ENCODE measurements at regions not wholly inside any gene's neighbourhood (a gene's known extent, or its start where the extent isn't known, plus 50 kb on each side); places are given as distances from the start of the nearest gene placed in this dataset.

DNA sequence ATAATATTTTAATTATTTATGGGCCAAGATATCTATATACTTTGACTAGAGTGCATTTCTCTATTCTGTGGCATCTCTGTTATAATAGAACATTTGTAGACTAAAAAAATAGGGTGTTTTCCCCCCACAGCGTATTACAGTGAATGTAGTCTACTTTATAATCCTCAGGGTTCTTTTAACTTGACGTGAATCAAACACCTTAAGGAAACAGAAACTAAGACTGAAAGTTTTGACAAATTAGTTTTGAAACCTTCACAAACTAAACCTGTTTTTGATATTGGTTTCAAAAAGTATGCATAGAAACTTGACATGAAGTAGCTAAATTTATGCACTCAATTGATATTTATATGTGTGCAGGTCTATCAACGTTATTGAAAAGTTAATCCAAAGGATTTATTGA lies 1963.1 kb upstream of the TENM3 start:
- no peak for DNase-seq (ENCODE audit: low read depth in 1 of 2, low spot score in 1 of 2)
- in situ Hi-C loops (cut with HindIII; ENCODE audit: low pct_unique_long_range_greater_than_20kb, low sequenced_read_pairs), result no loop called here

DNA sequence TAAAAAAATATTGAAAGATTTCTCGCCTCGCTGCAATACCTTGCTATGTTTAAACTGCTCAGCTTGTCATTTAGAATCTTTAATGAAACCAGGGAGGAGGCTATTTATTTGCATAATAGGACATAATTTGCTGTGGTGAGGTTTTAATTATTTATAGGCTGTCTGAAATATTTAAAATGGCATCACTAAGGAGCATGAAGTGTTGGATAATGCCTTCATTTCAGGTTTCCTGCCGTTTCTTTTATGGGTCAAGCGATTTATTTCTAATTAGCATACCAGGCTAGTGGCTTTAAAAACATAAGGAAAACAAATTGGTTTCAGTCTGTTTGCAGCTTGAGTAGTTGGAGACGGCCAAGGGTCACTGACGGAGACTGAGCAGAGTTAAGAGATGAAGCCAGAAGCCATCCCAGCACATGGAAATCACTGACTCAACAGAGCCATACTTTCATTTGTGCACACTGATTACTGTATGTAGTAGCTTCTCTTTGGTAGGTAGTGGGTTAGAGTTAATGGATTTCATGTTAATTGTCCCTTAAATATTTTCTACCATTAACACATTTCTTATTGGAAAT lies 1962.4 kb upstream of the TENM3 start:
- no peak for DNase-seq (ENCODE audit: low read depth in 1 of 2, low spot score in 1 of 2)
- in situ Hi-C loops (cut with HindIII; ENCODE audit: low pct_unique_long_range_greater_than_20kb, low sequenced_read_pairs), result no loop called here
- no peak for TF ChIP-seq JUND (IDR thresholded peaks at IDR 0.05; ENCODE audit: low read depth)

More for the DNA sequence above, 1963.1 kb upstream of the TENM3 start:
- TF ChIP-seq JUND (IDR thresholded peaks at IDR 0.05; ENCODE audit: low read depth), result no peak

DNA sequence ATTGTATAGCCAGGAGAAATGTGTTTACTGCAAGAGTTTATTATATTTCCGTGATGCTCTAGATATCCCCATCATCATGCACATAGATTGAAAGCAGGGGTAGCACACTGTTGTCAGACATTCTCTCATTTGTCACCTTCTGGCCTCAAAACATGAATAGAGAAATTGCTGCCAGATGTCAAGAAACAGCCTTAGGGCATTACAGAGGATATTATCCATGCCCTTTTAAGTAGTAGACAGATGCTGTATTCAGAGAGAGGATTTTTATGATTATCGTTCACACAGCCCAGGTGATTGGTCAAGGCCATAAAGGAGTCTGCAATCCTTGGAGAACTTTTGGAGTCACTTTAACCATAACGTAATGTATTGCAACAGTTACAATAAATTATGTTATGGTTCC lies 1961.5 kb upstream of the TENM3 start:
- in situ Hi-C loops (cut with HindIII; ENCODE audit: low pct_unique_long_range_greater_than_20kb, low sequenced_read_pairs), result no loop called here
- DNase-seq (ENCODE audit: low read depth in 1 of 2, low spot score in 1 of 2), result no peak
- TF ChIP-seq JUND (IDR thresholded peaks at IDR 0.05; ENCODE audit: low read depth), result no peak

DNA sequence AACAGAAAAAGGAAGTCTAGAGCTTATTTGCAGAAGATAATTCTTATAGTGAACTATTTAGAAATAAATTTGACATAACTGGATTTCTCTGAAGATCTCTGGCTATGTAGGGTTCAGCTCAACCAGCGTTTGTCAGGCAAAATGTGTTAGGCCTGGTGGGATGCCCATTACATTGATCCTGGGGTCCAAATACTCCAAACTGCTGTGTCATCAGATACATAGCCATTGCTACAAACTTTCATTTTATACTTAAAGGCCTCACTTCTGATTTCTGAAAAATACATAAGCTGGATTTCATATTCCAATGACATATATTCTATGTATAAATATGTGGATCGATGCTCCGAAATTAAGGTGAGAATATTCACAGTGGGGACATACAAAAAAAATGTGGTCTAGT lies 1958.9 kb upstream of the TENM3 start:
- no peak for TF ChIP-seq JUND (IDR thresholded peaks at IDR 0.05; ENCODE audit: low read depth)
- in situ Hi-C loops (cut with HindIII; ENCODE audit: low pct_unique_long_range_greater_than_20kb, low sequenced_read_pairs), result no loop called here
- no peak for DNase-seq (ENCODE audit: low read depth in 1 of 2, low spot score in 1 of 2)

DNA sequence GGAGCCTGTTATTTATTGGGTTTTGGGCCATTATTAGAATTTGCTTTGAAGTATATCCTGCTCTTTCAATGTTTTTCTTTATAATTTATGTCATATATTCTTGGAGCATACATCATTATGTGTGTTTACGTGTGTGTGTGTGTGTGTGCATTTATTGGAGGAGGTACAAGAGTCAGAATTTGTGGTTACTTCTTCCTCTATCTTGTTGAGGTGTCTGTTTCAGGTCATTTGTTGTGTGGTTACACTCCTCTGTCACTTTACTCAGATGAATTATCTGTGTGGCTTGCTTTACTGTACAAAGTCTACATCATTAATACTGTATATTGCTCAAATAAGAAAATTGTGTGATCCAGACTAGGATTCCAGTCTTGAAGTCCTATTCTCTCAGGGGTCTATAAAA lies 1957.4 kb upstream of the TENM3 start:
- DNase-seq (ENCODE audit: low read depth in 1 of 2, low spot score in 1 of 2), result no peak
- TF ChIP-seq JUND (IDR thresholded peaks at IDR 0.05; ENCODE audit: low read depth), result no peak
- in situ Hi-C loops (cut with HindIII; ENCODE audit: low pct_unique_long_range_greater_than_20kb, low sequenced_read_pairs), result no loop called here

DNA sequence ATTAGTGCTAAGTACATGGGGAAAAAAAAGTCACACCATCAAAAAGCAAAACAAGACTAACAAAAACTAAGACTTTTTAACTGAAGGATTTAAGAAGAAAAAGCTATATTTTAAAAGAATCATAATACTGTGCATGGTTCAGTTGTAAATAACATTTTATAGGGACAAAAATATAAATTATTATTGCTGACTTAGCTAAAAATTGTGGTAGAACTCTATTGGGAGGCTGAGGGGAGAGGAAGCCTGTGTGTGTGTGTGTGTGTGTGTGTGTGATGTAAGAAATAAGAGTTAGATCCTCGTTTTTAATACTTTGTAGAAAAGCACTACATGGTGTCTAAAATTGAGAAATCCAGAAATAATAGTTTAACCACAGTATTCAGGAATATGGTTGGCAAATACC lies 1950.9 kb upstream of the TENM3 start:
- no peak for TF ChIP-seq JUND (IDR thresholded peaks at IDR 0.05; ENCODE audit: low read depth)
- in situ Hi-C loops (cut with HindIII; ENCODE audit: low pct_unique_long_range_greater_than_20kb, low sequenced_read_pairs), result no loop called here
- DNase-seq (ENCODE audit: low read depth in 1 of 2, low spot score in 1 of 2), result no peak

DNA sequence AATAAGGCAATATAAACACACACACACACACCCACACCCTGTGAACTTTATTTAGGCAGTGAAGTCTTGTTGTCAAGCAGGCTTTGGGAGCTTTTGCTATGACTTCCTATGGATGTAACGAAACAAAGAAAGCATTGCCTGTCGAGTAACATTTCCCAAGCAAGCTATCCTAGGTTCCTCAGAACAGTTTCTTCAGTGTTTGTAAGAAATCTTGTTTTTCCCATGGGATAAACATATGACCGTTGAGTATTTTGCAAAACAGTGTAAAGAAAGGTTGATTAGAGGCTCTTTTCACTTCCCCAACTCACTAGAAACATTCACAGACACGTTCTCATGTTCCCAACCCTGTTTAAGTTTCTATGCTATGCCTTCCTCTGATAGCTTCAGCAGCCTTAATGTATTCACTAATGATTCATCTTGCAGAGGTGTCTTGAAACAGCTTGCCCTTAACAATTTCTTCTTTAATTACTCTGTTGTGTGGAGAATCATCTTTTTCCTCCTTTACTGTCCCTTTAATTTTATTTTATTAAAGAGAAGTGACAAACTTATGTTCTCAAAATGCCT lies 1947.1 kb upstream of the TENM3 start:
- TF ChIP-seq JUND (IDR thresholded peaks at IDR 0.05; ENCODE audit: low read depth), result no peak
- in situ Hi-C loops (cut with HindIII; ENCODE audit: low pct_unique_long_range_greater_than_20kb, low sequenced_read_pairs), result no loop called here
- DNase-seq (ENCODE audit: low read depth in 1 of 2, low spot score in 1 of 2), result peak in 1 of 2 experiments; percentile 12

DNA sequence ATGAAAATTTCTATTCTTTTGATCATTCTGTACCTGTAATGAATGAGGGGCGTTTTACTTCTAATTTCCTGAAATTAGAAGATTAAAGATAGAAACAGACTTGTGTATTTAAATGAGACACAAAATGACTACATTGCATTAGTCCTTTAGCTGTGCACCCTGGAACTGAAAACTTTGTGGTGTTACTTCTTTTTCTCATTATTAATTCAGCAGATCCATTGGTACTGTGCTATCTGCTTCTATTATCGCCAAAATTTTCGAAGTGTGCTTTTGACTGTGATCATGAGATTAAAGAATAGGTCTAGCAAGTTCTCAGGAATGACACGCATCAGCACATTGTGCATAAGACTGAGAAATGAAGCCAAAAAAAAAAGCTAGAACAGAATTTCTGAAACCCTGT lies 1938.9 kb upstream of the TENM3 start:
- TF ChIP-seq JUND (IDR thresholded peaks at IDR 0.05; ENCODE audit: low read depth), result no peak
- in situ Hi-C loops (cut with HindIII; ENCODE audit: low pct_unique_long_range_greater_than_20kb, low sequenced_read_pairs), result no loop called here
- DNase-seq (ENCODE audit: low read depth in 1 of 2, low spot score in 1 of 2), result no peak

DNA sequence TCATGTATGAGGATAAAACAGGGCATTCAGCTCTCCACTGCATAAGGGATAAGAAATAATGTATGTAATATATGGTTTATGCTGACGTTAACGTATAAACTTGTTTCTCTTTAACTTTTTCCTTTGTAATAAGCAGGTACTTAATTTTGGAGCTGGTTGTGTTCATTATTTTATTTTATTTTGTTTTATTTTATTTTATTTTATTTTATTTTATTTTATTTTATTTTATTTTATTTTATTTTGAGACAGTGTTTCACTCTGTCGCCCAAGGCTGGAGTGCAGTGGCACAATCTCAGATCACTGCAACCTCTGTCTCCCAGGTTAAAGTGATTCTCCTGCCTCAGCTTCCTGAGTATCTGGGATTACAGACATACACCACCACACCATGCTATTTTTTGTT lies 1932.6 kb upstream of the TENM3 start:
- in situ Hi-C loops (cut with HindIII; ENCODE audit: low pct_unique_long_range_greater_than_20kb, low sequenced_read_pairs), result no loop called here
- no peak for DNase-seq (ENCODE audit: low read depth in 1 of 2, low spot score in 1 of 2)
- TF ChIP-seq JUND (IDR thresholded peaks at IDR 0.05; ENCODE audit: low read depth), result no peak

DNA sequence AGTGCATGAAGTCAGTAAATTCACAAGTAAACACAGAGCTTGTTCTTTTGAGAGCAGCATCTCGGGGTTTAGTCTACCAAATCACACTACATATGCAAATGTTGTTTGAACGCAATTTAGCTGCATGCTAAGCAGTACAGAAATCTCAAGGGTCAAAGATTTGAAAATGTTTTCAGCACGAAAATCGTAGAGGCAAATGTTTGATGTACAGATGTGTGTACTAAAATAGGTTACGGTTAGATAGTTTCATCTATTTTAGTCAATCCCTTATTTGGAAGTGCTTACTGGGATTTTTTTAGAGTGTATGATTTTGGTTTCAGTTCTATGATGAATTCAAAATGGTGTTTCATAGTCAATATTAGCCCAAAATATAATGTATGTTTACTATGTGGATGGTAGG lies 1928.2 kb upstream of the TENM3 start:
- no peak for TF ChIP-seq JUND (IDR thresholded peaks at IDR 0.05; ENCODE audit: low read depth)
- no peak for DNase-seq (ENCODE audit: low read depth in 1 of 2, low spot score in 1 of 2)
- in situ Hi-C loops (cut with HindIII; ENCODE audit: low pct_unique_long_range_greater_than_20kb, low sequenced_read_pairs), result no loop called here

DNA sequence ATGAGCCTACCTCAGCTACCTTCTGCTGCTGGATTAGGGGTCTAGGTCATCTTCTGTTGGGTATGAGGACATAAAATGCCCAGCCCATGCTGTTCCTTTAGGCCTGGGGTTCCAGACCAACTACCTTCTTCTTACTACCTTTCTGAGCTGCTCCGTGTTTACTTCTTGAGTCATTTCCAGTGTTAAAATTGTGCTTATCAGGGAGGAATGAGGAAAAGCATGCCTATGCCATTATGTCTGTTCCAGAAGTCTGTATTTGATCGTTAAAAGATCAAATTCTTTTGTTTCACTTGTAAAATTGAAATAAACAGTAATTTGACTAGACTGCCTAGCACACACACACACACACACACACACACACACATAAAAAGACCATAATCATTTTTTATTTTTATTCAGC lies 1912.7 kb upstream of the TENM3 start:
- in situ Hi-C loops (cut with HindIII; ENCODE audit: low pct_unique_long_range_greater_than_20kb, low sequenced_read_pairs), result no loop called here
- DNase-seq (ENCODE audit: low read depth in 1 of 2, low spot score in 1 of 2), result peak in 1 of 2 experiments; percentile 8
- no peak for TF ChIP-seq JUND (IDR thresholded peaks at IDR 0.05; ENCODE audit: low read depth)

DNA sequence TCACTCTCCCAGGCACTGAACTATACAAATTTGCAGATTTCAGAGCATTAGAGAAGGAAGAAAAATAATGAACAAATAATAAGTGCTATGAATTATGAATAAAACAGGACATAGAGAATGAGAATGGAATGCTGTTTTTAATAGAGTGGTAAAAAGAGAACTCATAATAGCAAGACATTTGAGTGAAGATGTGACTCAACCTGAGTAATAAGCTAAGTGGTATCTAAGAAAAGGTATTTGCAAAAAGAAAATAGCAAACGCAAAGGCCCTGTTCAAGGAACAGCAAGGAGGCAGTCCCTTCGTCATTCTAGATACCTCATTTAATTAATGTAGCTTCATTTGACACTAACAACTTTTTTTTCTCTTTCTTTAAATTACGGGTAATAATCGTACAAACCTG lies 1910.0 kb upstream of the TENM3 start:
- in situ Hi-C loops (cut with HindIII; ENCODE audit: low pct_unique_long_range_greater_than_20kb, low sequenced_read_pairs), result no loop called here
- DNase-seq (ENCODE audit: low read depth in 1 of 2, low spot score in 1 of 2), result no peak
- TF ChIP-seq JUND (IDR thresholded peaks at IDR 0.05; ENCODE audit: low read depth), result no peak

DNA sequence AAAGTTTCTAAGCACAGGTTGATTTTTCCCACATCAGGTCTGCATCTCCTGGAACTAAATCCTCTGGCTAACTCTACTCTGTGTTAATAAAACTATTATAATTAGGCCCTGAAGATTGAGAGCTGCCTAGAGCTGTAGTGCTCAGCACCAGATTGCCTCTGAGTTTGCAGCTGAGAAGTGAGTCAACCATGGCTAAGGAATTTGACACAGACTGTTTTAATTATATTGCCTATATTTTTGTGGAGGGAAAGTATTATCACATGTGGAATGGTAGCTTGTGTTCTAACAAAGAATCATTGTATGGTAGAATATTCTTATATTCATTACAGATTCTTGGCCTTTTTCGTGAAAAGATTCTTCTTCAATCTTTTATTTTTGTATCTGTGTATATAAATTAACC lies 1907.6 kb upstream of the TENM3 start:
- TF ChIP-seq JUND (IDR thresholded peaks at IDR 0.05; ENCODE audit: low read depth), result no peak
- DNase-seq (ENCODE audit: low read depth in 1 of 2, low spot score in 1 of 2), result no peak
- in situ Hi-C loops (cut with HindIII; ENCODE audit: low pct_unique_long_range_greater_than_20kb, low sequenced_read_pairs), result no loop called here

DNA sequence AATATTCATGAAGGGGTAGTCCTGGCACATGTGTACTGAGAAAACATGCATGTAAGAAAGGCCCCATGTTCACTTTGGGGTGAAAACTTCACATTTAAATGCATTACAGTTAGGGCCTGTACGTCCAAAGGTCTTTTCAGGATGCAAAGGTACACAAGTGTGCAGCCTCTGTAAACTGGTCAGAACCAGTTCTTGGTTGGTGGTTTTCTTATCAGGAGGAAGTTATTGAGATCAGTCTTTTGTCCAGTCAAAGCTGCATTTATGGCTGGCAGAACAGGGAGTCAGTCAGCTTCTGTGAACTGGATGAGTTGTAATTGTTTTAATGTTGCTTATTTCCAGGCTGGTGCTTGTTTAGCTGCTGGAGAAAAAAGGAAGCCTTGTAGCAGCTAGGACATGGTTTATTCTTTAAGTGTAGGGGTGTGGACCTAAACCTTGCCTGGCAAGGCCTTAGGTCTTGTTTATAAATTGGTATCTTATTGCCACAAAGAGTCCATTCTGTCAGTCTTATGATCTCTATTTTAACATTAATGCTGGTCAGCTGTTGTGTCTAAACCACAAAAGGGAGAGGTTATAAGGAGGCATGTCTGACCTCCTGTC lies 1906.6 kb upstream of the TENM3 start:
- in situ Hi-C loops (cut with HindIII; ENCODE audit: low pct_unique_long_range_greater_than_20kb, low sequenced_read_pairs), result no loop called here
- TF ChIP-seq JUND (IDR thresholded peaks at IDR 0.05; ENCODE audit: low read depth), result no peak
- DNase-seq (ENCODE audit: low read depth in 1 of 2, low spot score in 1 of 2), result no peak
